Hematopoietic multipotent progenitor cell treated with erythropoietin and hydrocortisone succinate and interleukin-3 and kit ligand, for 8 days (in vitro differentiated cells): ENCODE measurements at regions not wholly inside any gene's neighbourhood (a gene's known extent, or its start where the extent isn't known, plus 50 kb on each side); places are given as distances from the start of the nearest gene placed in this dataset.

Experiments
- DNase-seq: peaks from one replicate; pipeline ENCODE4 v3.0.0-alpha.2; 2015

DNA sequence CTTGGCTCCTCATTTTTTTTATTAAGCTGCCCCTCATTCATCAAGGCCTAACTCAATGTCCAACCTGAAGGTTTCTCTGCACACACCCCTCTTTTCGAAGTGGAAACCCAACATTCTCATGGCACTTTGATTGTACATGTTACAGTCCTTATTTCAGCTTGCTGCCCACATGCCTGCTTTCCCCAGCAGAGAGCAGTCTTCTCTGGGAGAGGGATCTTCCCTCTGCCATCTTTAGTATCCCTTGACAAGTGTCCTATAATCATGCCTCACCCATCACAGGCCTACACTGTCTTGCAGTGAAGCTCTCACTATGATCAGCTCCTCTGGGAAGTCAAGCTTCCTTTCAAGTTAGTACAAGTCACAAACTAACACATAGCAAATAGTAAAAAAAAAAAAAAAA lies 175.1 kb downstream of the ACER2 start:
- no peak for DNase-seq

DNA sequence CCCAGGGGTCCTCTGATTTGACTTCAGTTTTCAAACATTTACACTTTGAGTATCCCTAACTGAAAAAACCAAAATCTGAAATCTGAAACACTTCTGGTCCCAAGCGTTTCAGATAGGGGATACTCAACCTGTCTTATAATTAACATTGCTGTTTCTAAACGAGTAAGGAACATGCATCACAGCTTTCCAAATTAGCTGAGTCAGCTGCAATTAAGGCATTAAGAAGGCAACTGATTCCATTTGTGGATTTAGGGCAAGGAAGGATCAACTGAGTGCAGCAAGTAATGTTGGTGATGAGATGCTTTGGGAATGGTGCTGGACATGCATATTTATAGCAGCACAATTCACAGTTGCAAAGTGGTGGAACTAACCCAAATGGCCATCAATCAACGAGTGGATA lies 168.6 kb downstream of the ACER2 start:
- no peak for DNase-seq

DNA sequence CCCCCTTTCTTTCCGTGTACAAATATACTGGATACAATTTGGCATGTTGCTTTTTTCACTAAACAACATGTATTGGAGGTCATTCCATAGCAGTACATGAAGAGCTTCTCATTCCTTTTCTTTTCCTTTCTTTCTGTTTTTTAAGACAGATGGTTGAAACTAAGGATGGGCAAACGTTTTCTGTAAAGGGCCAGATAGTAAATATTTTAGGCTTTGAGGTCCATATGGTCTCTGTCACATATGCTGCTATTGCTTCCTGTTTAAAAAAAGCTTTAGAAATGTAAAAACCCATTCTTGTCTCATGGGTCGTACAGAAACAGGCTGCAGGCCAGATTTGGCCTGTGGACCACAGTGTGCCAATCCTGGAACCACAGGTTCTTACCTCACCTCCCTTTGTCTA lies 160.1 kb downstream of the ACER2 start:
- no peak for DNase-seq

DNA sequence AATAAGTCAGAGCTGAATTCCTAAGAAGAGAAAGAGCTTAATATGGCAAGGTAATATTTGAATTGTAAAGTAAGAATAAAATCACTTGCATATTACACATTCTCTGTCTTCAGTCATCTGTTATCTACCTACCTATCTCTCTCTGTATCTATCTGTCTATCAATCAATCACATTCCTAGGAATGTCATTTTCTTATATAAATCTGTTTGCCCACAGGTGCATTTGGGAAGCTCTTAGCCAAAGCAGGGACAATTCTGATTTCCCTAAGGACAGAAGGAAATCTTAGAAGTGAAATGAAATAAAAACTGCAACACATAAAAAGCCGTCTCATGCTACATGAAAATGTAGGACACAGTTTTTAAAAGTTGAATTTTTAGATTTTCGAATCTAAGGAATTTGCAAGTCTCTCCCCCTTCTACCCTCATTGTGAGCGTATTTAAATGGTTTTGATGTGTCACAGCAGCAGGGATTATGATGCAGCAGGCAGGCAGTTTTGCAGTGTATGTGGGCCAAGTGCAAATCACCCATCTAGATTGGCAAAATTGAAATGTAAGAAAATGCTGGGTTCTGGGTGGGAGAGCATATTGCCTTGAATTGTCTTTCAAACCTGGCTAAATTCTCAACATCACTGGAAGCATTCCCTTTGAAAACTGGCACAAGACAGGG lies 155.7 kb downstream of the ACER2 start:
- no peak for DNase-seq

DNA sequence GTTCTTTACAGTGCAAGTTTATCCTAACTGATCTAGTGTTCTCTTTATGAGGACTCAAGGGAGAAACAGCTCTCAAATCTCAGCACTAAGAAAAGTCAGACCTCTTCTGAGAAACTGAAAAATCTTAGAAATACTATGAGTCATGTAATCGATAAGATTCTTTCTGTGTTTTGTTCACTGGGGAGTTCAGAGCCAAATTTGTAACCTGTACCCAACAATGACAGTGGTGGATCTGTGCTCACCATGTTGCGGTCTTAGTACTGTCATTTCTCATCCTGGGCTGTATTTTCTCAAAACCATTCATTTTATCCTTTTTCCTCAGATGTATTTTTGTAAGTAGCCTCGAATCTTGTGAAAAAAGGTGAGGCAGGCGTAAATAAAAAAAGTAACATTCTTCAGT lies 146.4 kb downstream of the ACER2 start:
- DNase-seq, result no peak

DNA sequence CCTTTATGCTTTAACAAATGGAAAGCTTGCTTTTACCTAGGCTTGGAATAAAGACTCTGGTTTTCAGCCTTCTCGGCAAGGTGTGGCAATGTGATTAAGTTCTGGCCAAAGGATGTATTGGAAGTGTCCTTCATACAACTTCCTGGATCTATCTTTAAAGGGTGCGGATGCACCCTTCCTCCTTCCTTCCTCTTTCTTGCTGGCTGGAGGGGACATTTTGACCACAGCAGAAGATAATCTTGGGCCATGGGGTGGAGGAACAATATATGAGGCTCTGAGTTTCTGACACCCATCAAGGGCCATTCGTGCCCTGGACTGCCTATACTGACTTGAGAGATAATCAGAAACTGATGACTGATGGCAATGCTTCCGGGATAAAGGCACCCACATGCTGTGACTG lies 145.7 kb downstream of the ACER2 start:
- DNase-seq, result no peak

DNA sequence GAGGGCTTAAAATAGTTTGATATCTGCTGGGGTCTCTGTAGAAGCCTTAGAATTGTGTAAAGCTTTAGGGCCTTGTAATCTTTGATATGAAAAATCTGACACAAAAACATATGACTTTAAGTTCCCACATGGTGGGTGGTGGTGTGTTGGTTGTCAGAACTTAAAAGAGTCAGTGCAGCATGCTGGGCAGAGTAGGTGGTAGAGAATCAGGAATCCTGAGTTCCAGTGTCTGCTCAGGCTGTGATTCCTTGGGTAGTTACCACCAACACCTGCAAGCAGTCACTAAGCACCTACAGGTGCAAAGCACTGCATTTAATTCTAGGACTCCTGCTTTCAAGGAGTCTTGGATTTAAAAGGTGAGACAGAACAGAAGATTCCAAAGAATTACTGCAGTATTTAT lies 144.6 kb downstream of the ACER2 start:
- no peak for DNase-seq

DNA sequence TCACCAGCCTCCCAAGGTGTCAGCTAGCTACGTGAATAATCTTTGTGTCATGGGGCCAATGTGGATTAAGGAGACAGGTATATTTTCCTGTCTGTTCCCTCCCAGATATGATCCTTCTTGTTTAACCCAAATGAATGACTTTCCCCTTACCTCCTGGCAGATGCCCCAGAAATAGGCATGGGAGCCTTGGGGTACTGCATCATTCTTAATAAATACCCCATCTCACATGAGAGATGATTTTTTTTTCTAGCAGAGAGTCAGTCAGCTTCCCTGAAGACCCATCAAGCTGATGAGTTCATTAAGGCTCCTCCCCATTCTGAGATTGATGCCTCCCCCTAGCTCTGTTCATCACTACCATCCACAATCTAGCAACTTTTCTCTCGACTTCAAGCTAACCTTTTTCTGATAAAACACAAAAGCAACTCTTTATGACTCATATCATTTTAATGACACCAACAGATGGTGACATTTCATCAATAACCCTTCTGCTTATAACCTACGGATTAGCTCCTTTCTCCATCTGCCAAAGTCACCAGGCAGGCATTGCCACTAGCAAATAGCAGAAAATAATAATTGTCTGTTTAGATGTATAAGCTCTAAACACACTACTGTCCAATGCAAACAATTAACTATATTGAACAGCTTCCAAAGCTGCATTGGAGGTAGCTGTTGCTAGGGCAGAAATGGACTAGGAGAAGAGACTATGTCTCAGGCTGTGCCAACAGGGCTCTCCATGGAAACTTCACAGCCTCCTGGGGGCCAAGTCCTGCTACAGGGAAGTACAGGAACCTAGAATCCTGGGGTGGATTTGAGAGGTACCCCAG lies 143.7 kb downstream of the ACER2 start:
- no peak for DNase-seq

DNA sequence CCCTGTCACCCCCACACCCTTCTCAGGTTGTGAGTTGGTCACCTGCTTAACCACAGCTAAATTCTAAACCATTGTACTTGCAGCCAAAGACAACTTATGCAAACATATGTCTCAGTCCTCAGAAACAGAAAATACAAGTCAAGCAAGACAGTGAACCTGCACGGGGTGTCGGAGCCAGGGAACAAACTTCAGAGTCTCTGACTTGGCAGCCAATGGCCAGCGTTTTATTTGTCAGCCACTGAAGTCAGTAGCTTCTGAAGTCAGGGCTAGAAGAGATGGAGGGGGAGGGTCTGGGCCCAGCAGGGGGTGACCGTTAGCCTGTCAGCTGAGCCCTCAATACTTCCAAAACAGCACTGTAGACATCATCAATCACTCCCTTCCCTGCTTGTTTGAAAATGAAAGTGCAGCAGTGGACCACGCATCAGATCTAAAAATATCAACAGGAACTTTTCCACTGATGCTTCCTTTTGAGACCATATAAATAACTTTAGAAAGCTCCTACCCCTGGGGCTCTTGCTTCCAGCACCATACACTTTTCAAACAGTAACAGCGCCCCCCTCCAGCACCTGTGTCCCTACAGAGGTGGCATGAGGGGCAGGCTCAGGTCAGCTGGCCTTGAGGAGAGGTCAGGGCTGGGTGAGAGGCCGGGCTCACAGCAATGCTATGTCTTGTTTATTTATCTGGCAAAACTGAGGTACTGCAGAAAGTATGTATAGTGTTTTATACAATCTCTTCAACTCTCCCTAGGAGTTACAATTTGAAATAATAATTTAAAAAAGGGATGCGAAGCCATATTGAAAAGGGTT lies 142.5 kb downstream of the ACER2 start:
- no peak for DNase-seq

DNA sequence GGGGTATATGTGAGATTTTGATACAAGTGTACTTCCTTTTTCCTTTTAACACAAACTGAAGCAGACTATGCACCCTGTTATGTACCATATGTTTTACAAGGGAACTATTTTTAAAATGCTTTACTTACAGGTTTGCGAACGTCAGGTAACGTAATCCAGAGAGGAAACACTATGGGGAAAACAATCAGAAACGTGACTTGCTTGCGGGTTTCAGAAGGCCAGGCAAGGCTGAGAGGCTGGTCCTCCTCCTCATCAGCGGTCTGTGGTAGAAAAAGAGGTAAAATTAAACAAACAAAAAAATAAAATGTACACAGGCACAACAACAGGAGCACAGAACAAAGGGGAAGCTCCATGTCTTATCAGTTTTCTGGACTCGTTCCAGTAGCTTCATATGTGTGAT lies 141.2 kb downstream of the ACER2 start:
- no peak for DNase-seq

DNA sequence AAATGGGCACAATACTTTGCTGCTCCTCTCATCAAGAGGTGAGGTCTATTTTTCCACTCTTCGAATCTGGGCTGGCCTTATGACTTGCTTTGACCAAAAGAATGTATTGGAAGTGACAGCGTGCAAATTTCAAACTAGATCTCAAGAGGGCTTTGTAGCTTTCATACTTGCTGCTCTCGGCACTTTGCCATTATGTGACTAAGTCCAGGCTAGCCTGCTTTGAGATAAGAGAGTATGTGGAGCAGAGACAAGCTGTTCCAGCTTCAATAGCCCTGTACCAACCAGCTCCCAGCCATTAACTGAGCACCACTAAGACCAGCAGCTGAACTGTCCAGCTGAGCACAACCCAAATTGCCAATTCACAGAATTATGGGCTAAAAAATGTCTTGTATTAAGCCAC lies 124.6 kb downstream of the ACER2 start:
- peak; percentile 10 for DNase-seq

DNA sequence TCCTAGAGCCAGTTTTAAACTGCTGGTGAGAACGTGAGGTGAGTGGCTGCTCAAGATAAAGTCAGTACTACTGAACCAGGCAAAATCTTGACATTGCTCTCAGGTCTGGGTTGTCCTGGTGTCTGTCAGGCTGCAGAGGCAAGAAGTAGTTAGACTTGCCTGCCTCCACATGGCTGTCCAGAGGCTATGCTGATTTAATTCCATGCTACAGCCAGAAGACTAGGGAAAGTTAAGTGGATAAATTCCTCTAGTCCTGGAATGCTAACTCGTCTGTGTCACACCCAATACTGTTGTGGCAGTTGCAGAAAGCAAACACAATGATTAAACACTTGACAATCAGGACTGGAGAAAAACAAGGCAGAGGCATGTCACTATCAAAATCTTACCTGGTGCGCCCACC lies 118.9 kb downstream of the ACER2 start:
- DNase-seq, result no peak

DNA sequence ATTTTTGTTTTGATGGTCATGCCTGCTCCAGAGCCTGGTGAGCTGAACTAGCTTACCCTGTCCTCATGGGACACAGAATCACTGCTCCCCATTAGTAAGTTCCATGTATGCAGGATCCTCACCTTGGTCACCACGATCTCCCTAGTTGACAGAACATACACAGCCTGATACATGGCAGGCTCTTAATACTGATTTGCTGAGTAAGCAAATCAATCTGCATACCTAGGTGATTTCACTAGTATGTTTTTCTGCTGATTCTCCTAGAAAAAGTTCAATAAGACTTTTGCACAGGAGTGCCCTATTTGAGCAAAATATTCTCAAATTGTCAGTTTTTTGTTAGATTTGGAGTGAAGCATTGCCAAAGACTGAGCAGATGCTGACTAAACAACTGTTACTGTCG lies 113.7 kb downstream of the ACER2 start:
- DNase-seq, result no peak

DNA sequence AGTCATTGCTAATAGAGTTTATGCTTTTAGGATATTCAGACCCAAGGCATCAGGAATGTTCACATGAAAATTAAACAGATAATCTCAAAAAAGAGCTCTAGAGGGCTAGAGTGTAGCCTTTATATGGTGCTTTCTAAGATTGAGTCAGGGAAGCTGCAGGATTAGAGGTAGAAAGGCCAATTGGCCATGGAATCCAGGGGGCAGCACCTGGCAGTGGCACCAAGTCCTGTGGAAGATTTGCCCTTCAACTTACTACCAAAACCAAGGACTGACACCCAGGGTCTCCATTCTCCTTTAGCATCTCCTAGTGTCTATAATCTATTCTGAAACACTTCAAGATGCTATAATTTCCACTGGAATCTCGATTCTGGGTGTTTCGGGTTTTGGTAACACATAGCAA lies 112.4 kb downstream of the ACER2 start:
- DNase-seq, result no peak

DNA sequence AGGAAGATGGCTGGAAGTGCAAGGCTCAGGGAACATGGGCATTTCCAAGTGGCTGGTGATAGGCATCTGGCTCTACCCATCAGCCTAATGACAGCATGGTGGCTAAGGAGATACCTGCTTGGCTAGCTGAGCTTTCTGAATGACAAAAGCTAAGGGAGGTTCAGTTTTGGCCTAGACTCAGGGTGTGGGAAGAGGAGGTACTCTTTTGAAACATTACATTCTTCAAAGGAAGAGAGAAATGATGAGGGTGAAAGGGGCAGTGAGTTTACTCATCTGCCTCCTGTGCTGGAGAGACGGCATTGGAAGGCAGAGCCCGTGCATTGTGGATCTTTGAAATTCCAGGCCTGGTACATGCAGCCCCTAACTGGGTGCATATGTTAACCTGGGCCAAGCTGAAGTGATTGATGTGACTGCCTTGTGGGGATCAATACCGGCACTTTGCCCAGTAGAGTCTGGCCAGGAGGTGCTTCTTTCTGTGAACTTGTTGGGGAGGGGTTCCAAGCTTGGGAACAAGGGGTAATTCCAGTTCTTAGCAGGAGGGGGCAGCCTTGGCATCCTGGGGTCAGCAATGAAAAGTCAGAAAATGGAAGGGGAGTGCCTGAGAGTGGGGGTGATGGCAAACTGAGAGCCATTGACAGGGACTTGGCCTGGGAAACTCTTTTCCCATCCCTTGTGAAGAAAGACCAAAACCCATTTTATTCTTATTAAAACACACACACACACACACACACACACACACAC lies 108.6 kb downstream of the ACER2 start:
- DNase-seq, result peak; percentile 12

DNA sequence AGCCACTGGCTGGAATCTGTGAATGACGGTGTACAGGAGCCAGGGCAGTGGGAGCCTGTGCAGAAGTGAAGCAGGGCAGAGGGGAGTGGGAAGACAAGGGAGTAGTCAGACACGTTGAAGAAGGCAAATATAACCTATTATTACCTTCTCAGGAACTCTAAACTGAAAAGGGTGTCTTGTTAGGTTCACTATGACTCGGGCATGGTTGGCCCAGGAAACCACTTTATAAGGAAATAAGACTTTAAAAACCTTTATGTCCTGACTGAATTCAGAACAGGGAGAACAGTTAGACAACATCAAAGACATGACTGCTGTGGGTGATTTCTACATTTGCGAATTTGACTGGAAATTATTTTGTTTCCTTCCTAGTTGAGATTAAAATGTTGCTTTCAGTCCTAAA lies 107.5 kb downstream of the ACER2 start:
- DNase-seq, result no peak

DNA sequence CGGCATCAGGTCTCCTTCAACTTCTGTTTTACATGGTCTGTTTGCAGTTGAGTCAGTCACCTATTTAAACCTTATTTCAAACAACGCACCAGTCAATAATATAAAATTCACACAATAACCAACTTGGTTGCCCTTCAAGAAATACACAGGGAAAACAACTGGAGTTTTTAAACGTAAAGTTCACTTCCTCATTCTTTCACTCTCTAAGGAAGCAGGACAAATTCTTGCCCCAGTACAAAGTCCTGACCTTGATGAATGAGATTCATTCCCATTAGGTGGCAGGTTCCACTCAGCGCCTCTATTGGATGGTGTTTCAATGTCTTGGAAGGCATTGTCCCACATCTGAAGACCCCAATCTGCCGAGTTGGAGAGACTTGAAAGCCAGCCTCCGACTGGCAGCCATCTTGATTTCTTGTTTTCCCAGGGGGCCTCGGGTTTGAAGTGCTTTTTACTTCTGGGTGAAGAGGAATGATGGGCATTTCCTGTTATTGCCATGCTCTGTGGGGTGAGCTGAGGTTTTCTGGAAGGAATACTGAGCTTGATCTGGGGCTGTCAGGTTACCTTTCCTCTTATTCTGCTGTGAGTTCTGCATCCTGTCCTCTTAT lies 105.0 kb downstream of the ACER2 start:
- DNase-seq, result no peak

DNA sequence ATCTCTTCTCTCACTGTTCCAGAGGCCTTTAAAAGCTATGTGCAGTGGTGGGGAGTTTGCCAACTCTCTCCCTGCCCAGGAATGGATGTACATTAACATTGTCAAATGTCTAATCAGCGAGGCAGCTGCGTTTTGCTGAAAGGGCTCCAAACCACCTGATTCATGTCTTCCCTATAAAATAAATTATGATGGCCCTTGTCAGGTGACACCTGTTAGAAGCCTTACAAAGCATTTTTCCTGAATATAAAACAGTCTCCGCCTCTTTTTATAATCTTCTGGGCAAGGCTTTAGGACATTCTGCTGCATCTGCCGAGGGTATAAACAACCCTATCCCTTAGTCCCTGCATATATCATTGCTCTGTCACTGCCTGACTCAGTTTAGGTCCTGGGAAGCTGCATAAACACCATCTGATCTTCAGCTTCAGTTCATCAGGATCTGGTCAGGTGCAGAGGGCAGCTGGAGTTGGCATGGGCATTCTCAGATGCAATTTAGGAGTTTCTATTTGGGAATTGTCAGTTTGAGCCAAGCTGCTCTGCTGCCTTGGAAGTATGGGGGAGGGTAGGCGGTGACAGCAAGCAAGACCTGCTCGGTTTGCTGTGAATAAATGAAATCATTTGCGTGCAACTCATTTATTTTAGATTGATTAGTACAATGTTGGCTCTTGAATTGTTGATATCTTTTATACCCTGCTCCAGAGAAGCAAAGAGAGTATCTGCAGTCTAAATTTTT lies 103.5 kb downstream of the ACER2 start:
- no peak for DNase-seq

DNA sequence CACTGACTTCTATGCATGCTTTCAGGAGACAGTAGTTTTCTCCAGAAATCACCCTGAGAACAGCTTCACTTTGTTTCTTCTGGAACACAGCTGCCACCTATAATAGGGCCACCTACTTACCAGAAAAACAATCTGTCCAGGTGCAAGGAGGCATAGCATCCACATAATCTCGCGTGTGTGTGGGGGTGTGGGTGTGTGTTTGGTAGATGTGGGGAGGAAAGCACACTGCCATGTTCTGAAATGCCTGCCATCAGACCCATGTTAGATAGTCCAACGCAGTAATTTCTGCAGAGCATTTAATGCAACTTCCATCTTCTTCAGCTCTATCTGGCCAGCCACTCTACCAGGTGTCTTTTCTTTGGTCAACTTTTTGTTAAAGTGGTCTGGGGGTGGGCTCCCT lies 102.9 kb downstream of the ACER2 start:
- DNase-seq, result no peak

DNA sequence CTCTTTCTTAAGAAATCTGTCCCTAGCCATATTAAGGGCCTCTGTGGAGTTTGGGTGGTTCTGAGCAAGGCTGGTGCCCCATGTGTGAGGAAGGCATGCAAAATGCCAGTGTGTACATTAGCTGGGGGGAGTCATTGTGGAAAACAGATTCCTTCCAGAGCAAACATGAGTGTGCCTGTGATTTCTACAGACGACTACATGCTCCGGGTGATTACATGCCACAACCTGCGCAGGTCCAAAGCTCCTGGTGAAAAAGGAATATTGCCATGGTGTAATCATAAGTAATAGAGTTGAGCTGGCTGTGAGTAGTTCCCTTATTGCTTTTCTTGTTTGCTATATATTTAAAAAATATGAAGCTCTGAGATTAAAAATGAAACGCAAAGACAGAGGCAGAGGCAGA lies 102.1 kb downstream of the ACER2 start:
- DNase-seq, result no peak
